DMS79 (cell line): ENCODE measurements at regions not wholly inside any gene's neighbourhood (a gene's known extent, or its start where the extent isn't known, plus 50 kb on each side); places are given as distances from the start of the nearest gene placed in this dataset.
"Not testable (repeated sequence)": the region's sequence is repeated elsewhere in the genome, so short reads cannot be mapped to it uniquely, and the experiment has no call there.

Experiments
- DNase-seq: peaks from one replicate; lab custom pipeline; 2025; lab: John Stamatoyannopoulos, UW

DNA sequence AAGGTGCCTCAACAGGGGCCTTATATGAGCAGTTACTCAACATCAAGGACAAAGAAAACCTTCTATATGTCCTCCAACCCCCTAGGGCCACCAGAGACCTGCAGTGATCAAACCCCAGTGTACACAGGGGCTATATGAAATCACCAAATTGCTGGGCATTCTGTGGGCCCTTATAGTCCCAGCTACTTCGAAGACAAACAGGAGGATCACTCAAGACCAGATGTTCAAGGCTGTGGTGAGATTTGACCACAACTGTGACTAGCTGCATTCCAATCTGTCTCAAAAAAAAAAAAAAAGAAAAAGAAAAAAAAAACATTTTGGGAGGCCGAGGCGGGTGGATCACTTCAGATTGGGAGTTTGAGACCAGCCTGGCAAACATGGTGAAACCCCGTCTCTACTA is 51.0 kb upstream of the PRB2 start:
- DNase-seq = no peak

- no peak for DNase-seq
These were observed 62.8 kb upstream of the PRB2 start for GRCh38 chr12:11457996-11458645.

DNA sequence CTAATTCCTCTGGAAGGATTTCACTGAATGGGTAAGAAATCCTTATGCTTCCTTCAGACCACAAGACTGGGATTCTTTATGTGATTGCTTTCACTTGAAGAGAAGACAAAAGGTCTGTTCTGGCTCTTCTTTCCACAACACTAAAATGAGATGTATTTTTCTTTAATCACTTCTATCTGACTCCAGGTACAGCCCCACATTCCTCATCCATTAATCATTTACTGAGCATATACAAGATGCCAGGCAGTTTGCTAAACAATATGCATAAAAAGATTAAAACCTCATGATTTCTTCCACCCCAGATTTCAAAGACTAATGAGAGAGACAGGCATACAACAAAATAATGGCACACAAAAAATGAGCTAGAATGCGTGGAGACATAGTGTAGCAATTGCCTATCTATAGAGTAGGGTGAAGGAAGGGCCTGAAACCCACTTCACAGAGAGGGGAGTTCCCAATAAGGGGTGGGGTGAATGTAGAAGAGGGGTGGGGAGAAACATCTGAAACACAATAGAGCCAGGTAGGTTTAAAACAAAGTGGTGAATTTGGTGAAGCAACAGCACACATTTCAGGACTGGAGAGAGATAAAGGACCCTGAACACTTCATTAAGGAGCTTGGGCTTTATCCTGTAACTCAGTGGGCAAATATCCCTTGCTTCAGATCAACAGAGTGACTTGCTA is 65.1 kb upstream of the PRB2 start:
- no peak for DNase-seq

- no peak for DNase-seq
These were observed 66.1 kb upstream of the PRB2 start for GRCh38 chr12:11461433-11461832.

- DNase-seq = no peak
These were observed 81.7 kb upstream of the PRB2 start for GRCh38 chr12:11477110-11477509.

DNA sequence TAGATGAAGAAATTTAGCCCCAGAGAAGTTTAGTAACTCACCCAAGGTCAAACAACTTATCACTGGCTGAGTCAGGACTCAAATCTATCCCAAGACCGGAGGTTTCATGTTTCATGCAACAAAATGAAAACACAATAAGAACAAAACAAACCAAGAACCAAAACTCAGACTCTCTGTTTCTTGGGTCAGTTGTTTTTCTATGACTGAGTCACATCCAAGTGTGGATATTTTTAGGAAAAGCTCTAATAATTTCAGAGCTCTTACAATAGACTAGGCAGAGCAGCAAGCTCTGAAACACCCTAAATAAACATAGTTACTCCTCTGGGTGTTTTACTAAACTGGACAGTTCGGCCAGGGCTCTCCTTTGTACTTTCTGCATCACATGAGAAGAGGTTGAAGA is 87.6 kb upstream of the PRB2 start:
- DNase-seq = no peak

DNA sequence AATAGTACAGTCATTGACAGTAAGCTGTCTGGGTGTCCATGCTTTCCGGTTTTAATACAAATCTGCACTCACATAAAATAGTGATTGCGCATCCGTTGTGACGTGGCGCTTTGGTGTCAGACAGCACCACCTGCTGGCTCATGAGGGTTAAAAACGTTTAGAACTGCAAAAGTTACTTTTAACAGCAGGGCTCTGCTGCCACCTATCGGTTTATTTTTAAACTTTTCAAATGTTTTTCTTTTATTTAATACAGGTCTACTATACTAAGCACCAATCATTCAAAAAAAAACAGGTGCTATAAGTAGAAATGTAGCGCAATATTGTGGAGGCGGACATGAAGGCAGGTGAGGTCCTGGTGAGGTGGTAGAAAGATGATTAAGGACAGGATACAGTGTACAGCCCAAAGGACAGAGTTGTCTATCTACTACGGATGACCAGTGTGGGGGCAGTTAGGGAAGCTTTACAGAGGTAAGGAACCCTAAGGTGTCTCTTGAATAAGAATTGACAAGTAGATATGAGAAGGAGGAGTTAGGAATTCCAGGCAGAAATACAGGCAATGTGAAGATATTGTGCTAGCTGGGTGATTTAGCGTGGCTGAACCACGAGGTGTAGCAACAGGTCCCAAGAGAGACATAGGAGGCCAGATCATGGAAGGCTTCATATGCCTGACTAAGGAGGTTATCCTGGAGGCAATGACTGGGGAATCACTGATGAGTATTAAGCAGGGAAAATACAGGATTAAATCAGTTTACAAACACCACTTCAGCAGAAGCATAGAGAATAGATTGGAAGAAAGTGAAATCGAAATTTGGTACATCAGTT is 91.5 kb upstream of the PRB2 start:
- peak; percentile 56 for DNase-seq

- no peak for DNase-seq
These were observed 100.9 kb upstream of the PRB2 start for GRCh38 chr12:11496157-11496851.

- no peak for DNase-seq
These were observed 102.1 kb upstream of the PRB2 start for GRCh38 chr12:11497438-11497837.

DNA sequence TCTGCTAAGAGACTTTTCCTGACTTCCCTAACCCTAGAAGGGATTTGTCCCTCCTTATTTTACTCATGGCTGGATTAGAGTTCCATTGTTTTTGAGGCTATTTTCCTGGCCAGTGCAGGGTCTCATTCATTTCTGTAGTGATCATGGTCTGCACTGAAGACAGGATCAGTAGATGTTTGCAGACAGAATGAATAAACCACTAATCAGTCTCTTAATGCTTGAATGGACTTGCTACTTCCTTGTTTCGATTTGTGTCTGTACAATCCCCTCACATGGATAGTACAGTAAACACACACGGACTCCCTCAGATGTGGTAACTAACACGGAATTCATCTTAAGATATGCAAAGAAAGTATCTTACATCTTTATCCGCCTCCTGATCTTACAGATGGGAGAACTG is 102.6 kb upstream of the PRB2 start:
- DNase-seq = no peak

GRCh38 chr12:11498574-11498973 is 103.2 kb upstream of the PRB2 start:
- DNase-seq = not testable (repeated sequence)

GRCh38 chr12:11499806-11500187 is 104.4 kb upstream of the PRB2 start:
- no peak for DNase-seq

DNA sequence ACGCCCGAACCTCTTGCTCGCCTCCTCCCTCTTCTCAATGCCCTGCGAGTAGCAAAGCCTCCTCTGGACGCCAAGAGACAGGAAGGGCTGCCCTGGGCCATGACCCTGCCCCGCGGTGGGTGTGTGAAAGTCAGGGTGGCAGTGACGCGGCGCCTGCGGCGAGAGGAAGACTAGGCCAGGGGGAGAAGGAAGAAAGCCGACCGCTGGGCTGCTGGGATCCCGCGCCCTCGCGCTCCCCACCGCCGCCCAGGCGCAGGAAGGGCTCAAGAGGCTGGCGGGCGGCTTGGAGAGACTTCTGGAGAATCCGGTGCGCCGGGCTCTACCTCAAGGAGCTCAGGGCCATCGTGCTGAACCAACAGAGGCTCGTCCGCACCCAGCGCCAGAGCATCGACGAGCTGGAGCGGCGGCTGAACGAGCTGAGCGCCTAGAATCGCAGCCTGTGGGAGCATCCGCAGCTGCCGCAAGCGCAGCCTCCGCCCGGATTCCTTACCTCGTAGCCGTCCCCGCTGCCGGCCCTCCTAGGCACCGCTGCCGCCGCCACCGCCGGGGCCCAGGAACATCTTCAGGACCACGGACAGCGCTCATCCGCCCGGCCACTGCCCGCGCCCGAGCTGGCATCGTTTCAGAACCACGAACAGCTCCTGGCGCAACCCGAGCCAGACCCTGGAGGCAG is 105.0 kb upstream of the PRB2 start:
- DNase-seq = peak; percentile 36

GRCh38 chr12:11500861-11501230 is 105.5 kb upstream of the PRB2 start:
- no peak for DNase-seq

GRCh38 chr12:11508699-11509098 is 113.3 kb upstream of the PRB2 start:
- no peak for DNase-seq

DNA sequence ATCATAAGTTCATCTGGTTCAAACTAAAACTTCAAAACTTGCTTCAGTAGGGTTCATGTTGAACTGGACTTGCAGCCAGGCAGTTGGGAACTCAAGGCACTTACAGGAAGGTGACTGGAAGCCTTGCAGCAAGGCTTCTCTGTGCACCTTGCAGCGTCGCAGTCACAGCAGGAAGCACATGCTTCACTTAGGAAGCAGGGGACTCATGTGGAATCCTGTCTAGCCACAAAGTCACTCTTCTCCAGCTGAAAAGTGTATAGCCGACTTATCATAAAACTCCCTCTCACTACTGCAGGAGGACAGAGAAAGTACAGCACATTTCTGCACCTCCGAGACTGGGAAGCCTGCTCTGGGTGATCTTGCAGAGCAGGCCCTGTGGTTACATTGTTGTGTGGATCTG is 114.0 kb upstream of the PRB2 start:
- no peak for DNase-seq

GRCh38 chr12:11510671-11511070 is 115.3 kb upstream of the PRB2 start:
- DNase-seq = no peak

DNA sequence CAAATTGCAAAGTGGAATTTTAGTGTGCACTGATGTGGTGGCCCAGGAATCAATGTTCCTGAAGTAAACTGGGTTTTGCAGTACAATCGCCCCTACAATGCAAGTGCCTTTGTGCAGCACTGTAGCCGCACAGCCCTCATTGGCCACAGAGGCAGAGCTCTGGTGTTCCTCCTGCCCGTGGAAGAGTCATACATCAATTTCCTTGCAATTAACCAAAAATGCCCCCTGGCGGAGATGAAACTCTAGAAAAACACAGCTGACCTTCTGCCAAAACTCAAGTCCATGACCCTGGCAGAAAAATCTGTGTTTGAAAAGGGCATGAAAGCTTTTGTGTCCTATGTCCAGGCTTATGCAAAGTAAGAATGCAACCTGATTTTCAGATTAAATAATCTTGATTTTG is 117.9 kb upstream of the PRB2 start:
- DNase-seq = no peak

DNA sequence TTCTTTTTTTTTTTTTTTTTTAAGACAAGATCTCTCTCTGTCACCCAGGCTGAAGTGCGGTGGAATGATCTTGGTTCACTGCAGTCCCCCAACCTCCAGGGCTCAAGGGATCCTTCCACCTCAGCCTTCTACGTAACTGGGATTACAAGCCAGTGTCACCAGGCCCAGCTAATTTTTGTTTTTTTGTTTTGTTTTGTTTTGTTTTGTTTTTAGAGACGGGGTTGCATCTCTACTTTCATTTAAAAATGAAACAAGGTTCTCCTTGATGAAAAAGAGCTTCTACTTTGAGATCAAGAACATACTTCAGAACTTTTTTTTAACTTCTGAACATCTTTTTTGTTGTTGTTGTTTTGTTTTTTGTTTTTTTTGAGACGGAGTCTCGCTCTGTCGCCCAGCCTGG is 121.7 kb upstream of the PRB2 start:
- no peak for DNase-seq

DNA sequence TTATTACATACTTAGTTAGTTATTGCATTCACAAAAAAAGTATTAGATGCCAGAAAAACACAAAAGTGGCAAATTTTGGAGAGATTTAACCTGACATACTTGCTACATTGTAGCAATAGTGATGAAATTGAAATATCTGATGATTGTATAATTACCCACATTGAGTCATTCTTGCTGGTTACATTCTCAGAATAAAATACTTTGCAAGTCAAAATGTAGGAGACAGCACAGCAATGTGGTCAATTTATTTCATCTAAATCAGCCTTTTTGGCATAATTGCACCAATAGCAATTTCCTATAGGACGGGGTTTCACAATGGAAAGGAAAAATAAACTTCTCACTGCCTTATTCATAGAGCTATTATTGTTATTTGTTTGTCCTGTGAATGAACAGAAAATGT is 125.0 kb upstream of the ETV6 start:
- DNase-seq = no peak

GRCh38 chr12:11534064-11534463 is 115.4 kb upstream of the ETV6 start:
- DNase-seq = no peak

DNA sequence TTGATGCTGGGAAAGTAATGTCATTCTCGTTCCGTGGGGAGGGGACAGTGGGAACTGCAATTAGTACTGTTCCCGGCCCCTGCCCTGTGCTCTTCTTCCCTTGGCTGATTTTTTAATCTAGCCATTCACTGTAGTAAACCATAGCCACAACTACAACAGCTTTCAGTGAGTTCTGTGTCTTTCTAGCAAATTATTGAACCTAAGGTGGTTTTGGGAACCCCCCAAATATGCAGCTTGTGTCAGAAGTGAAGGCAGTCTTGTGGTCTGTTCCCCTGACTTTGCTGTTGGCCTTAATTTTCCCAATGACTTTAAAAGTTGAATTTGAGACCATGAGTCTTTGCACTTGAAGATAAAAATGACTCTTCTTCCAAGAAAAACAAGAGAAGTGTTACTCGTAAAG is 114.3 kb upstream of the ETV6 start:
- no peak for DNase-seq
